Karpas-422 (cell line): ENCODE measurements at regions not wholly inside any gene's neighbourhood (a gene's known extent, or its start where the extent isn't known, plus 50 kb on each side); places are given as distances from the start of the nearest gene placed in this dataset.

ENCODE experiments used
- DNase-seq: peaks from one replicate; pipeline ENCODE4 v3.0.0-alpha.2; 2015
- H2AFZ ChIP-seq: fragments of 200-600 bp; sonication (generic); 2 replicates; pipeline ENCODE4 v1.6.1; 2014; ENCODE audit warnings: antibody characterized with exemption, low read length, mixed read lengths
- H3K27ac ChIP-seq: fragments of 200-600 bp; sonication (generic); 2 replicates; pipeline ENCODE4 v1.5.1; 2014; ENCODE audit warnings: mild to moderate bottlenecking, low read length, moderate library complexity
- H3K27me3 ChIP-seq: fragments of 200-600 bp; sonication (generic); 2 replicates; pipeline ENCODE4 v1.6.1; 2014; ENCODE audit warnings: low read length, mixed read lengths
- H3K36me3 ChIP-seq: fragments of 200-600 bp; sonication (generic); 2 replicates; pipeline ENCODE4 v1.6.1; 2014; ENCODE audit warnings: low read length, mixed read lengths; ENCODE audit not compliant: insufficient read depth
- H3K4me1 ChIP-seq: fragments of 200-600 bp; sonication (generic); 2 replicates; pipeline ENCODE4 v1.6.1; 2014; ENCODE audit warnings: mild to moderate bottlenecking, low read length, mixed read lengths
- H3K4me2 ChIP-seq: fragments of 200-600 bp; sonication (generic); 2 replicates; pipeline ENCODE4 v1.6.1; 2014; ENCODE audit warnings: low read length, low read depth, mild to moderate bottlenecking; ENCODE audit not compliant: poor library complexity, severe bottlenecking
- H3K4me3 ChIP-seq: fragments of 200-600 bp; sonication (generic); 2 replicates; pipeline ENCODE4 v1.5.1; 2014; ENCODE audit warnings: mild to moderate bottlenecking, antibody characterized with exemption, low read length, mixed read lengths
- H3K79me2 ChIP-seq: fragments of 200-600 bp; sonication (generic); 2 replicates; pipeline ENCODE4 v1.6.1; 2014; ENCODE audit warnings: mild to moderate bottlenecking, low read length, mixed read lengths
- H3K9ac ChIP-seq: fragments of 200-600 bp; sonication (generic); 2 replicates; pipeline ENCODE4 v1.6.0; 2014; ENCODE audit warnings: low read length
- H3K9me2 ChIP-seq: fragments of 200-600 bp; sonication (generic), shearing (Covaris generic); replicated peaks from 2 replicates; pipeline ENCODE4 v1.6.0; 2014; ENCODE audit warnings: mild to moderate bottlenecking, low read length, moderate library complexity; ENCODE audit not compliant: insufficient read depth
- H3K9me3 ChIP-seq: fragments of 300-700, 200-600 bp; sonication (generic); 2 replicates; pipeline ENCODE4 v1.6.1; 2014; ENCODE audit warnings: low read length, mixed read lengths
- H4K20me1 ChIP-seq: fragments of 200-600 bp; sonication (generic); 2 replicates; pipeline ENCODE4 v1.6.1; 2014; ENCODE audit warnings: mild to moderate bottlenecking, antibody characterized with exemption, low read length, low read depth; ENCODE audit not compliant: insufficient read depth

DNA sequence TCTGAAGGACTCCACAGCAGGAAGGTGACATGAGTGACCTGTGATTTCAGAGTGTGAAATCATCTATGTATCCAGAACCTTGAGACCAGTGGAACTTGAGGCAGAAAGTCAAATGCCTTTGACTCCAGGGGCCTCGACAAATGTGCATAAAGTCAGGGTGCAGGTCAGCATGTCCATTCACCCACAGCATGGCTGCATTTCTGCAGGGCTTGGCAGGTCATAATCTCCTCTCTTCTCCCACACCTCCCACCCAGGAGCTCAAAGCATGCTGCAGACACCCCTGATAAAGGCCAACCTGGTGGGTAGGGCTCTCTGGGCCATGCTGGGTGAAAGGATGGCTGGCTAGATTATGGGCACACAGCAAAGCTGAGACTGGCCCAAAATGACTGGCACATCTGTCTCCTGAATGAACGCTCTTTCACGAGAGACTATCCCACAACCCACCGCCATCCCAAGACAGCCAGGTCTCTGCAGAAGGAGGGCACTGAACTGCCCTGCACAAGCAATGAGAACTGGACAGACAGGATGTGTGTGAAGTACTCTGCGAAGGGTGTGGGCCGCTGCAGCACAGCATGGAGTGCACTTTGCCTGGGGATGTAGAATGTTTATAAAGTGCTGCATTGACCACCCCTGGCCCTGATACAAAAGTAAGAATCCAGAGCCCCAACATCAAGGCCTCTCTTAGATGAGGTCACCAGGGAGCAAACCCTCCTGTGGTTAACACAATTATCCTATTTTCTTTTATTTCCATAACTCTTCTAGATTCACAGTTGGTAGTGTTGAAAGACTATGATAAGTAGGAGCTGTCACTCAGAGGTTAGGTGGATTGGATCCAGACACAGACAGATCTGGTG, 78.2 kb upstream of the NXT1 start:
- Histone ChIP-seq H3K4me1 (no peaks in the 10 kb centered on the region), H4K20me1 (no peaks in the 10 kb centered on the region), H3K27ac (no peak overlapping the region), H3K4me2 (no peak overlapping the region), H3K27me3 (no peaks in the 10 kb centered on the region), H3K4me3 (no peak overlapping the region), H3K36me3 (no peaks in the 10 kb centered on the region), H3K9me2 (no peaks in the 10 kb centered on the region), H3K79me2 (no peaks in the 10 kb centered on the region), H2AFZ (no peak overlapping the region), H3K9me3 (peaks cover 10% of the 10 kb centered on the region), H3K9ac (no peak overlapping the region)
- no peak for DNase-seq

DNA sequence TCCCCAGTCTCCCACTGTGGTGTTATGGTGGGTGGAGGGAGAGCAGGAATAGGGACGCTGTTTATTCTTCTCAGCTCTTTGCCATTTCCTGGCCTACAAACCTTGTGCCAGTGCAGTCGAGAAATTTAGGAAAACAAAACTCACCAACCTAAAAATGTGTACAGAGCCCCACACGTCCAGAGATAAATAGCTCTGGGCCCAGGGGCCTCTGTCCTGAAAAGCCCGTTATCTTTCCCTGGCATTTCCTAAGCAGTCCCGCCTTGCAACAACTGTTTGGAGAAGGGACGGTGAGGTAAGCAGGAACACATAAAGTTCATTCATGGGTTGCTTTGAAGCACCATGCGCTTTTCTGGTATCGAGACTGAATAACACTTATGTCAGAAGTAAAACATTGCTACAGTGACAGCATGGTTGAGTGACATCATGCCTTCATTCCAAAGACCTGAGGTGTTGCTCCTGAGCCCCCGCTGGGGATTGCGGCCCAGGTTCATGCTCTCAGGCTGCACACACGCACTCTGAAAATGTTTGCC, 80.1 kb upstream of the NXT1 start:
- Histone ChIP-seq H3K79me2 (no peaks in the 10 kb centered on the region), H2AFZ (no peak overlapping the region), H3K27me3 (no peaks in the 10 kb centered on the region), H3K4me2 (no peak overlapping the region), H3K9me2 (no peaks in the 10 kb centered on the region), H3K9ac (no peak overlapping the region), H4K20me1 (no peaks in the 10 kb centered on the region), H3K27ac (no peak overlapping the region), H3K9me3 (peaks cover 10% of the 10 kb centered on the region), H3K4me1 (no peaks in the 10 kb centered on the region), H3K4me3 (no peak overlapping the region), H3K36me3 (no peaks in the 10 kb centered on the region)
- no peak for DNase-seq

DNA sequence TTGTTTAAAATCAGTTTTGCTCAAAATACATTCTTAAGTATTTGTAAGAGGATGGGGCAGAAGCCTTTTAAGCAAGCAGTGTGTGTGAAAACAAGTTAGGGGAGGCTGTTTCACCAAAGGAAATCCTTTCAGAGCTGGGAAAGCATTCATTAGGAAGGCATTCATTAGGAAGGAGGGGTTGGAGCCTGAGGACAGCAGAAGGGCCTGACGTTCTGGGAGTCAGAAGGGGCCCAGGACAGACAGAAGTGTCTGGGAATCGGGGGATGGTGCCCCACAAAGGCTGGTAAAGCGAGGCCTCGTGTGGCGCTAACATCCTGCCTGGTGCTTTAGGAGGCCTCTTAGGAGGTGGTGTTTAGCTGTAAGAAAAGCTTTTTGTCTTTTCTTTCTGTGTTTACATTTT, 80.6 kb upstream of the NXT1 start:
- no peak overlapping the region for H2AFZ ChIP-seq
- no peaks in the 10 kb centered on the region for H3K79me2 ChIP-seq
- no peak overlapping the region for H3K27ac ChIP-seq
- H3K4me2 ChIP-seq: no peak overlapping the region
- peaks cover 10% of the 10 kb centered on the region for H3K9me3 ChIP-seq
- no peaks in the 10 kb centered on the region for H3K4me1 ChIP-seq
- no peak overlapping the region for H3K9ac ChIP-seq
- no peaks in the 10 kb centered on the region for H3K9me2 ChIP-seq
- no peaks in the 10 kb centered on the region for H4K20me1 ChIP-seq
- DNase-seq: no peak
- no peaks in the 10 kb centered on the region for H3K36me3 ChIP-seq
- H3K27me3 ChIP-seq: no peaks in the 10 kb centered on the region
- no peak overlapping the region for H3K4me3 ChIP-seq

DNA sequence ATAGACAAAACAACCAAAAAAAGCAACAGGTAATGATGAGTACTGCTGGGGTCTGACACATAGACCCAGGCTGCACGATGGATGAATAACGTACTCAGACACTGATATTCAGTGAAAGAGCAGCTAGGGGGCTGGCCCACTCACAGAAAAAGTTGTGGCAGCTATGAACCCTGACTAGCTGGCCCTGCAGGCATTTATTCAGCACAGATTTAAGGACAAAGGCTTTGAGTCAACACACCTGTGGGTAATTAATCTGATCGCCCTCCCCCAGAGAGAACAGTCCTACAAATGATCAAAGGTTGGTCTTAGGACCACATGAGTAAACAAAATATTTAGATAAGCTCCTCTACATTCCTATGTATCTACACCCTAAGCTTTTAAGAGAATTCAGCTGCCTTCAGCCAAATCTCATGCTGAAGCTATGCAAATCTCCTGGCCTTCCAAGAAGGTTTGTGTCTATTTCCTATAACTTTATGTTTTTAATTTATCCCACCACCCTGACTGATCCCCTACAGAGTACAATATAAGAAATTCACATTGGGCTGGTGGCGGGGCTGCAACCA, 81.7 kb upstream of the NXT1 start:
- no peaks in the 10 kb centered on the region for H3K4me1 ChIP-seq
- no peak overlapping the region for H3K27ac ChIP-seq
- no peak overlapping the region for H3K4me3 ChIP-seq
- H3K9me3 ChIP-seq: peaks cover 10% of the 10 kb centered on the region
- H4K20me1 ChIP-seq: no peaks in the 10 kb centered on the region
- H2AFZ ChIP-seq: no peak overlapping the region
- H3K79me2 ChIP-seq: no peaks in the 10 kb centered on the region
- no peaks in the 10 kb centered on the region for H3K36me3 ChIP-seq
- no peaks in the 10 kb centered on the region for H3K27me3 ChIP-seq
- no peak overlapping the region for H3K9ac ChIP-seq
- no peak for DNase-seq
- H3K9me2 ChIP-seq: no peaks in the 10 kb centered on the region
- no peak overlapping the region for H3K4me2 ChIP-seq

DNA sequence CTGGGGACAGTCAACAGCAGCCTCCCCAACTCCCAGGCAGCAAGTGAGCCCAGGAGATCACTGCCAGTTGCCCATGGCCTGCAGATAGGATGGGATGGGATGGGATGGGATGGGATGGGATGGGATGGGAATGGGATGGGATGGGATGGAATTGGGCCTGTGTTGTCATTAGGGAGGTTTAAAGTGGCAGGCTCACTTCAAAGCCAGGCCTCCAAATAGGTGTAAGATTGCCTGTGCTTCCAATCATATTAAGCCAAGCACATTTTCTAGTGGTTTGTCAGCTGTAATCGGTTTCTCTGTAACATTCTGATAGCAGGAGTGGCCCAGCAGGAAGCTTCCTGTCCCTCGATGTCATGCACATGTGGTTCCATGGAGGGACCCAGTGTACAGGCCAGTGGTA, 82.7 kb upstream of the NXT1 start:
- Histone ChIP-seq H3K9me2 (no peaks in the 10 kb centered on the region), H3K27ac (no peak overlapping the region), H3K79me2 (no peaks in the 10 kb centered on the region), H2AFZ (no peak overlapping the region), H4K20me1 (no peaks in the 10 kb centered on the region), H3K4me3 (no peak overlapping the region), H3K27me3 (no peaks in the 10 kb centered on the region), H3K9me3 (peaks cover 13% of the 10 kb centered on the region), H3K36me3 (no peaks in the 10 kb centered on the region), H3K4me2 (no peak overlapping the region), H3K9ac (no peak overlapping the region), H3K4me1 (no peaks in the 10 kb centered on the region)
- DNase-seq: no peak

DNA sequence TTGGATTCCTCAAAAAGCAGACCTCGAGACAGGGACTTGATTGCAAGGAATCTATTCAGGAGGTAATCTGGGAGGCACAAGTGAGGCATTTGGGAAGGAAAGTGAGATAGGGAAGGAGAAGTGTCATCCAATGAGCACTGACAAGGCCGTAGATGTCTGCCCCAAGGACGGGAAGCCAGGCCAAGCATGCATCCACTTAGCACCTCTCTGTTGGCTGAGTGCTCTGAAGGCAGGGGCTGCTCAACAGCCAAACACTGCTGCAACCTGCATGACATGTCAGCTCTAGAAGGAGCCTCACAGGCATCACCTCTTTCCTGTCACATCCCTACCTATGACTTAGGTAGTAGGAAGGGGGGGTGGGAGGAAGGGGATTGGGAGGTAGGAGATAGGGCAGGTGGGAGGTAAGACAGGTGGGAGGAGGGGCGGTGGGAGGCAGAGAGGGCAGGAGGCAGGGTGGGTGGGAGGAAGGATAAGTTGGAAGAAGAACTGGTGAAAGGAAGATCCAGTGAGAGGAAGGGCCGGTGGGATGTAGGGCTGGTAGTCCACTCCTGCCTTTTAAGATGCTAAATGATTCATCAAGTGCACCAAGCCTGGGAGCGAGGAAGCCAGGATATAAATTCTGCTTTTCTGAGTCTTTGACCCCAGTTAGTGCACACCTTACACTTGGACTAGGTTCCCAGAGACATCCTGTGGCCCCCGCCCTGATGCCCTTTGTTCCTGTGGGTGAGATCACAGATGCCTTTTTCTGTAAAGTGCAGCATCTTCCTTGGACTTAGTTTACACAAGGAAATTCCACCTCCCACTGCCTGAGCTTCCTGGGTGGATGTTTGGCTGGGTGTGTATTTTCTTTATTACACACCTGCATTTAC, 83.8 kb upstream of the NXT1 start:
- no peak for DNase-seq
- H3K27ac ChIP-seq: no peak overlapping the region
- H2AFZ ChIP-seq: no peak overlapping the region
- no peak overlapping the region for H3K9ac ChIP-seq
- H3K27me3 ChIP-seq: no peaks in the 10 kb centered on the region
- H3K9me3 ChIP-seq: peaks cover 13% of the 10 kb centered on the region
- H4K20me1 ChIP-seq: no peaks in the 10 kb centered on the region
- no peak overlapping the region for H3K4me2 ChIP-seq
- no peak overlapping the region for H3K4me3 ChIP-seq
- H3K9me2 ChIP-seq: no peaks in the 10 kb centered on the region
- H3K36me3 ChIP-seq: no peaks in the 10 kb centered on the region
- no peaks in the 10 kb centered on the region for H3K79me2 ChIP-seq
- H3K4me1 ChIP-seq: no peaks in the 10 kb centered on the region

DNA sequence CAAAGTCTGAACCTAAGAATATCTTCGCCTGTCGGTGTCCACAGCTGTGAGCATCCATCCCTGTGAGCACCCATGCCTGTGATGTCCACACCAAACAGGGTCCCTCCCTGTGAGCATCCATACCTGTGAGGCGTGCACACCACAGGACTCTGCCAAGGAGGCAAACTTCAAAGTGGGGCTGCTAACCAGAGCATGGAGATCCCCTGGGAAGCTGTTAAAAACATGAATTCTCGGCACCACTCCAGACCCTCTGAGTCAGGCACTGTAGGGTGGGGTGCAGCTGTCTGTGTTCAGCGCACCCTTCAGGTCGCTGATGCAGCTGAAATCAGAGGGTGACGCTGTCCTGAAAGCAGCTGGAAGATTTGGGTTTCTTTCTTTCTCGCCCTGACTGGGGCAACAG, 85.4 kb upstream of the NXT1 start:
- DNase-seq: no peak
- no peaks in the 10 kb centered on the region for H3K4me1 ChIP-seq
- no peaks in the 10 kb centered on the region for H3K27me3 ChIP-seq
- no peaks in the 10 kb centered on the region for H4K20me1 ChIP-seq
- H3K9me2 ChIP-seq: no peaks in the 10 kb centered on the region
- no peak overlapping the region for H3K9ac ChIP-seq
- H3K4me3 ChIP-seq: no peak overlapping the region
- no peak overlapping the region for H2AFZ ChIP-seq
- H3K79me2 ChIP-seq: no peaks in the 10 kb centered on the region
- H3K4me2 ChIP-seq: no peak overlapping the region
- peaks cover 13% of the 10 kb centered on the region for H3K9me3 ChIP-seq
- H3K36me3 ChIP-seq: no peaks in the 10 kb centered on the region
- H3K27ac ChIP-seq: no peak overlapping the region

- H3K27me3 ChIP-seq: no peaks in the 10 kb centered on the region
- no peak overlapping the region for H3K27ac ChIP-seq
- no peak for DNase-seq
- no peak overlapping the region for H3K4me2 ChIP-seq
- peaks cover 12% of the 10 kb centered on the region for H3K9me3 ChIP-seq
- H3K79me2 ChIP-seq: no peaks in the 10 kb centered on the region
- no peak overlapping the region for H3K9ac ChIP-seq
- H2AFZ ChIP-seq: no peak overlapping the region
- H3K36me3 ChIP-seq: no peaks in the 10 kb centered on the region
- no peaks in the 10 kb centered on the region for H4K20me1 ChIP-seq
- no peaks in the 10 kb centered on the region for H3K4me1 ChIP-seq
- no peak overlapping the region for H3K4me3 ChIP-seq
- H3K9me2 ChIP-seq: no peaks in the 10 kb centered on the region
Measured at GRCh38 chr20:23264545-23264944, 86.0 kb upstream of the NXT1 start.
